Activated CD8-positive, alpha-beta memory T cell treated with anti-CD3 and anti-CD28 coated beads, Interleukin-2, amount 10 ng/mL, durations not matched to agents 7 days and 5 days (primary cell): ENCODE measurements at regions not wholly inside any gene's neighbourhood (a gene's known extent, or its start where the extent isn't known, plus 50 kb on each side); places are given as distances from the start of the nearest gene placed in this dataset.
"Not testable (repeated sequence)": the region's sequence is repeated elsewhere in the genome, so short reads cannot be mapped to it uniquely, and the experiment has no call there.

ENCODE experiments used
- ATAC-seq: fragments of 150-1000 bp; cut with Tn5 transposase; one replicate; pipeline ENCODE4 v1.10.0; 2021; ENCODE audit warnings: moderate library complexity
- CTCF ChIA-PET: fragments of 350-600 bp; sonication (Branson Sonifier 250); formaldehyde crosslinking; loops from one replicate; lab custom pipeline; 2021; ENCODE audit warnings: antibody characterized with exemption; lab: Charles Lee
- DNase-seq: peaks from one replicate; pipeline ENCODE4 v3.0.0-alpha.2; 2020
- H3K27ac Mint-ChIP-seq: one replicate; pipeline ENCODE4 v1.8.0; 2021; ENCODE audit warnings: mild to moderate bottlenecking, mixed read lengths
- H3K27me3 Mint-ChIP-seq: one replicate; pipeline ENCODE4 v1.8.0; 2021; ENCODE audit warnings: mixed read lengths
- H3K36me3 Mint-ChIP-seq: one replicate; pipeline ENCODE4 v1.8.0; 2021; ENCODE audit warnings: mild to moderate bottlenecking, mixed read lengths
- H3K4me1 Mint-ChIP-seq: one replicate; pipeline ENCODE4 v1.8.0; 2021; ENCODE audit warnings: mixed read lengths
- H3K4me3 Mint-ChIP-seq: one replicate; pipeline ENCODE4 v1.8.0; 2021; ENCODE audit warnings: mild to moderate bottlenecking, moderate library complexity, mixed read lengths
- H3K9me3 Mint-ChIP-seq: one replicate; pipeline ENCODE4 v1.8.0; 2022; ENCODE audit warnings: low read depth, mixed read lengths

DNA sequence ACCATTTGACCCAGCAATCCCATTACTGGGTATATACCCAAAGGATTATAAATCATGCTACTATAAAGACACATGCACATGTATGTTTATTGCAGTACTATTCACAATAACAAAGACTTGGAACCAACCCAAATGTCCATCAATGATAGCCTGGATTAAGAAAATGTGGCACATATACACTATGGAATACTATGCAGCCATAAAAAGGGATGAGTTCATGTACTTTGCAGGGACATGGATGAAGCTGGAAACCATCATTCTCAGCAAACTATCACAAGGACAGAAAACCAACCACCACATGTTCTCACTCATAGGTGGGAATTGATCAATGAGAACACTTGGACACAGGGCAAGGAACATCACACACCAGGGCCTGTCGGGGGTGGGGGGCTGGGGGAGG is 171.7 kb upstream of the POGK start:
- H3K27ac Mint-ChIP-seq, H3K9me3 Mint-ChIP-seq, H3K27me3 Mint-ChIP-seq, ATAC-seq, H3K4me1 Mint-ChIP-seq, H3K36me3 Mint-ChIP-seq, CTCF ChIA-PET, H3K4me3 Mint-ChIP-seq, DNase-seq: not testable (repeated sequence)

DNA sequence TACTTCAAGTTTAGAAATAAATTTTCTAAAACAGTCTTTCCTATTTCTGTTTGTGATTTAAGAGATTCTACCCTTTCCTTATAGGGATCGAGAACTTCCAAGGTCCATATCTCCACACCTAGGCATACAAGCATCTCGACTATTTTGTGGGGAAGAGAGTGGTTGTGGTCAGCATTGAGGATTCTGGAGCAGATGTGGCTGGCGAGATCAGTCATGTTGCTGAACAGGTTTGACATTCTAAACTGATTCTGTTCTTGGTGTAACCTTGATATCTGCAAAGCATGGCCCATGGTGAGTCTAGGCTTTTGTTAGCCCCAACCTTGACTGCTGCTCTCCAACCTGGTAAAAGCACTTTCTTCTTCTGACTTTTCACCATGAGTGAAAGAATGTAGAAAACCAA is 167.6 kb upstream of the POGK start:
- ATAC-seq (no peak), DNase-seq (no peak)
- H3K4me1 Mint-ChIP-seq, result peaks cover 7% of the 10 kb centered on the region
- no peaks in the 10 kb centered on the region for H3K9me3 Mint-ChIP-seq
- CTCF ChIA-PET, result no interaction called here
- no peaks in the 10 kb centered on the region for H3K36me3 Mint-ChIP-seq
- no peak overlapping the region for H3K4me3 Mint-ChIP-seq
- H3K27me3 Mint-ChIP-seq, result peaks cover 2% of the 10 kb centered on the region
- no peak overlapping the region for H3K27ac Mint-ChIP-seq

DNA sequence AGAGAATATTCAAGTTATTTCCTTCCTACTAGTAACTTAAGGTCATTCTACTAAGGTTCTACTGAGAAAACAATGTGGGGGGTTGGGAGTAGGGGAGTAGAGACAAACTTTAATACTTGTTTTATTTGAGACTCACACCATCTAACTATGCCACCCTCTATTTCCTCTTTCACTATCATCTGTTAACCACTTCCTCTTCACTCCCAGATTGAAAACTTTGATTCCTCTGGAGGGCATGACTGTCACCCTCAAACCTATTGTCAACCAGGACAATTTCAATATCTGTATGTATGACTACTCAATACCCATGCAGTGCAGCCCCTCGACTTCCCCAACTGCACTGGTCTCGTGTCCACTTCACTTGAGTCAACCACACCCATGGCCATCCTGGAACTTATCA is 165.6 kb upstream of the POGK start:
- H3K4me3 Mint-ChIP-seq, result no peak overlapping the region
- H3K4me1 Mint-ChIP-seq, result peaks cover 7% of the 10 kb centered on the region
- no peaks in the 10 kb centered on the region for H3K9me3 Mint-ChIP-seq
- CTCF ChIA-PET, result no interaction called here
- no peak overlapping the region for H3K27ac Mint-ChIP-seq
- peaks cover 2% of the 10 kb centered on the region for H3K27me3 Mint-ChIP-seq
- no peaks in the 10 kb centered on the region for H3K36me3 Mint-ChIP-seq
- DNase-seq (no peak), ATAC-seq (no peak)

DNA sequence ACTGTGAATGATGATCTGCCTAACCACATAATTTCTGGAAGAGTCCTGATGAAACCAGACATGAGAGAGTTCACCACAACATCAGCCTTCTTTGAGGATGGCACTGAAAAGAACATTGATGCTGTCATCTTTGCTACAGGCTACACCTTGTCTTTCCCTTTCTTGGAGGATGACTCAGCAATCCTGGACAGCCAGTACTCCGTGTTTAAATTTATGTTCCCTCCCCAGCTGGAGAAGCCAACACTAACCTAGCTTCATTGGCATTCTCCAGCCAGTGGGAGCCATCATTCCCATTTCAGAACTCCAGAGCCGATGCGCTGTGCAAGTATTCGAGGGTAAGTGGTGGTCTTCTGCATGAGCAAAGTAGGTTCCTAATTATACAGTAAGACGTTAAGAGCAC is 164.1 kb upstream of the POGK start:
- no peak for ATAC-seq
- Mint-ChIP-seq H3K27ac (no peak overlapping the region), H3K9me3 (no peaks in the 10 kb centered on the region), H3K36me3 (no peaks in the 10 kb centered on the region), H3K27me3 (peaks cover 2% of the 10 kb centered on the region), H3K4me3 (no peak overlapping the region), H3K4me1 (peaks cover 7% of the 10 kb centered on the region)
- CTCF ChIA-PET, result no interaction called here
- no peak for DNase-seq

DNA sequence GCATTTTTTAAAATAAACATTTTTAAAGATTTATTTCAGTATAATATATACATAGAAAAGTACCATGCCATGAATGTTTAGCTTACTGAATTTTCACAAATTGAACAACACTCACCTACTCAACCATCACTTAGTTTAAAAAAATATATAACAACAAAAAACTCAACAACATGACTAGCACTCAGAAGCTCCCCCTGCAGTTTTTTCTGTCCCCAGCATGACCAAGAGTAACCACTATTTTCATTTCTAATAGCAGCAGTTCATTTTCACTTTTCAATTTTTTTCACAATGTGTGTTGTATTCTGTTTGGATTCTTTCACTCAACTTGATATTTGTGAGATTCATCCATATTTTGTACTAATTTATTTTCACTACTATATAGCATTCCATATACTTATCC is 162.3 kb upstream of the POGK start:
- H3K27ac Mint-ChIP-seq, result no peak overlapping the region
- CTCF ChIA-PET, result no interaction called here
- H3K4me3 Mint-ChIP-seq, result no peak overlapping the region
- peaks cover 7% of the 10 kb centered on the region for H3K4me1 Mint-ChIP-seq
- H3K9me3 Mint-ChIP-seq, result no peaks in the 10 kb centered on the region
- no peaks in the 10 kb centered on the region for H3K36me3 Mint-ChIP-seq
- ATAC-seq, result no peak
- no peaks in the 10 kb centered on the region for H3K27me3 Mint-ChIP-seq
- DNase-seq, result no peak

DNA sequence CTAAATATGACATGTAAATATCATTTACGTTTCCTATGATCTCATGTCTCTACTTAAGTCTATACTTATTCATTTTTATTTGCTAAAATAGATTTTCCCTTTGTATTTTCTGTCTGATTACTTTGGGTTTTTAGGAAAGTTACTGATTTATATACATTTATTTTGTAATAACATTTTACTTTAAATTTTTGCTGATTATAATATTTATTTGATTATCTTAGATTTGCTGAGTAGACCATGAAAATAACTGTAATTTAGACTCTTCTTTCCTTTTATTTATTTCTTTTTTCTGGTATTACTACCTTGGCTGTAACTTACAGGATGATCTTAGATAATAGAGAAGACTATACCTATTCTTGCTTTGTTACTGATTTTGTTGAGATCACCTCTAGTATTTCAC is 159.9 kb upstream of the POGK start:
- Mint-ChIP-seq H3K27me3 (no peaks in the 10 kb centered on the region), H3K27ac (no peak overlapping the region), H3K36me3 (no peaks in the 10 kb centered on the region), H3K4me3 (no peak overlapping the region), H3K9me3 (no peaks in the 10 kb centered on the region), H3K4me1 (no peaks in the 10 kb centered on the region)
- no peak for ATAC-seq
- CTCF ChIA-PET, result no interaction called here
- DNase-seq, result no peak

DNA sequence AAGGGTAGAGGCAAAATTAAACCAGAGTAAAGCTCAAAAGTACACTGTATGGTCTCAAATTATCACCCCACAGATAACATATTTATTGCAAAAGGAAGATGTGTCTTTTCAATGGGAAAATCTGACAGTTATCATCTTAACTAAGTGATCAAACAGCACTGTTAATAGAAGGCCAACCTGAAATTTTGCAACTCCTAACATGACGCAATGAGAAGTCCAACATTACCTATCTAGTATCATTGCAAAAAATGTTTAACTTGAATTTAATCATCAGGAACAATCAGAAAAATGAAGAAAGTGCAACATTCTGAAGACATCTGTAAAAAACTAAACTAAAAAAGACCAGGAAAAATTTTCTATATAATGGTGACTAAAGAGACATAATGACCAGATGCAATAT is 156.7 kb upstream of the POGK start:
- ATAC-seq (no peak), DNase-seq (no peak)
- Mint-ChIP-seq H3K4me1 (no peaks in the 10 kb centered on the region), H3K4me3 (no peak overlapping the region), H3K27me3 (no peaks in the 10 kb centered on the region), H3K27ac (no peak overlapping the region), H3K36me3 (no peaks in the 10 kb centered on the region), H3K9me3 (no peaks in the 10 kb centered on the region)
- CTCF ChIA-PET, result no interaction called here

DNA sequence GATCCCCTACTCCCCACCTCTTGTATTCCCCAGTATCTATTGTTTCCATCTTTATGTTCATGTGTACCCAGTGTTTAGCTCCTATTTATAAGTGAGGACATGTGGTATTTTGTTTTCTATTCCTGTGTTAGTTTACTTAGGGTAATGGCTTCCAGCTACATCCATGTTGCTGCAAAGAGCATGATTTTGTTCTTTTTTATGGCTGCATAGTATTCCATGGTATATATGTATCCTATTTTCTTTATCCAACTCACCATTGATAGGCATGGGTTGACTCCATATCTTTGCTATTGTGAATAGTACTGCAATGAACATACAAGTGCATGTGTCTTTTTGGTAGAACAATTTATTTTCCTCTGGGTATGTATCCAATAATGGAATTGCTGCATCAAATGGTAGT is 154.6 kb upstream of the POGK start:
- ATAC-seq, CTCF ChIA-PET, H3K27me3 Mint-ChIP-seq, H3K4me1 Mint-ChIP-seq, H3K36me3 Mint-ChIP-seq, H3K27ac Mint-ChIP-seq, H3K4me3 Mint-ChIP-seq, H3K9me3 Mint-ChIP-seq, DNase-seq: not testable (repeated sequence)

DNA sequence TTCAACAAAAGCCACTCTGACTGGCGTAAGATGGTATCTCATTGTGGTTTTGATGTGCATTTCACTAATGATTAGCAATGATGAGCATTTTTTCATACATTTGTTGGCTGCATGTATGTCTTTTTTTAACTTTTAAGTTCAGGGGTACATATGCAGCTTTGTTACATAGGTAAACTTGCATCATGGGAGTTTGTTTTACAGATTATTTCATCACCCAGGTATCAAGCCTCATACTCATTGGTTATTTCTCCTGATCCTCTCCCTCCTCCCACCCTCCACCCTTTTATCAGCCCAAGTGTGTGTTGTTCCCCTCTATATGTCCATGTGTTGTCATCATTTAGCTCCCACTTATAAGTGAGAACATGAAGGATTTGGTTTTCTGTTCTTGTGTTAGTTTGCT is 154.1 kb upstream of the POGK start:
- Mint-ChIP-seq H3K9me3 (no peaks in the 10 kb centered on the region), H3K27ac (no peak overlapping the region), H3K4me1 (no peaks in the 10 kb centered on the region), H3K4me3 (no peak overlapping the region), H3K36me3 (no peaks in the 10 kb centered on the region), H3K27me3 (no peaks in the 10 kb centered on the region)
- CTCF ChIA-PET, result no interaction called here
- DNase-seq, result no peak
- no peak for ATAC-seq

DNA sequence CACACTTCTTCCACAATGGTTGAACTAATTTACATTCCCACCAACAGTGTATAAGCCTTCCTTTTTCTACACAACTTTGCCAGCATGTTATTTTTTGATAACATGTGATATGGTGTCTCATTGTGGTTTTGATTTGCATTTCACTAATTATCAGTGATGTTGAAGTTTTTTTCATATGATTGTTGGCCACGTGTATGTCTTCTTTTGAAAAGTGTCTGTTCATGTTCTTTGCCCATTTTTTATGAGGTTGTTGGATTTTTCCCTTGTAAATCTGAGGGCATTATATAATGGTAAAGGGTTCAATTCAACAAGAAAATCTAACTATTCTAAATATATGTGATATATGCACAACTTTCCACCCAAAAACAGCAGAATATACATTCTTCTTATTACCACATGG is 153.4 kb upstream of the POGK start:
- CTCF ChIA-PET, H3K4me1 Mint-ChIP-seq, H3K9me3 Mint-ChIP-seq, H3K27ac Mint-ChIP-seq, H3K27me3 Mint-ChIP-seq, H3K36me3 Mint-ChIP-seq, DNase-seq, H3K4me3 Mint-ChIP-seq, ATAC-seq: not testable (repeated sequence)

DNA sequence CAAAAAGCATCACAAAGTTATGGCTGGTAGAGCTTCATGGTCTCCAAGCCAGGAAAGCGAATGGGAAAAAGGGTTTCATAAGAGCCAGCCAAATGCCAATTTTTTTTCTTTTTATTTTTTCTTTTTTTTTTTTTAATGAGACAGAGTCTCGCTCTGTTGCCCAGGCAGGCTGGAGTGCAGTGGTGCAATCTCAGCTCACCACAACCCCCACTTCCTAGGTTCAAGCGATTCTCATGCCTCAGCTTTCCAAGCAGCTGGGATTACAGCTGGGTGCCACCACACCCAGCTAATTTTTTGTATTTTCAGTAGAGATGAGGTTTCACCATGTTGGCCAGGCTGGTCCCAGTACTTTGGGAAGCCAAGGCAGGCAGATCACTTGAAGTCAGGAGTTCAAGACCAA is 148.7 kb upstream of the POGK start:
- H3K4me1 Mint-ChIP-seq, ATAC-seq, H3K27ac Mint-ChIP-seq, H3K4me3 Mint-ChIP-seq, DNase-seq, CTCF ChIA-PET, H3K9me3 Mint-ChIP-seq, H3K36me3 Mint-ChIP-seq, H3K27me3 Mint-ChIP-seq: not testable (repeated sequence)

DNA sequence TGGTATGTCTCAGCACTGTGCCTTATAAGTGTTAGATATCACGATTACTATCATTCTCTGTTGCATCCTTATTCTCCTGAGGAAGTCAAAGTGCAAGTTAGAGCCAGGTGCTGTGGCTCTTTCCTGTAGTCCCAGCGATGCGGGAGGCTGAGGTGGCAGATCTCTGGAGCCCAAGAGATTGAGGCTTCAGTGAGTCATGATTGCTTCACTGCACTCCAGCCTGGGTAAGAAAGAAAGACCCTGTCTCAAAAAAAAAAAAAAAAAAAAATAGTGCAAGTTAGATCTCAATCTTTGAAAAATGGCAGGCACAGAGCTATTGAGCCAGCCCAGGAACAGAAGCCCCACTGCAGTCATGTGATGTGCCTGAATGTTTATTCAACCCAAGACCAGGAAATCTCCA is 147.8 kb upstream of the POGK start:
- Mint-ChIP-seq H3K27ac (no peak overlapping the region), H3K27me3 (no peaks in the 10 kb centered on the region), H3K4me3 (no peak overlapping the region)

DNA sequence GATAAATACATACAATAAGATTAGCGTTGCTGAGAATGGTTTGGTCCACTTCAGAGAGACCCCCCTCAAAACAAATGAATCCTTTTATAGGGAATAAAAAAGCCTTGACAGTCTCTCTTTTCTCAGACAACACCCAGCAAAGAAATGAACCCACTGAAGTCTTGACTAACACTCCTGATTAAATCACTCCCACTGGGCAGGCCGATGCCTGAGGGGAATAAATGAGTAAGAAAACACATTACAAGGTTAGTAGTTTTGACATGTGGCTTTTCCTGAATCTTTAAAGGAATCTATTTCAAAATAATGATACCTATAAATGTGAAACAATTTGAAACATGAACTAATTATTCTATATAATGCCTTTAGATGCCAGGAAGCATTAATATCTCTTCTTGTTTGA is 146.9 kb upstream of the POGK start:
- DNase-seq, result no peak
- CTCF ChIA-PET, result no interaction called here
- Mint-ChIP-seq H3K9me3 (no peaks in the 10 kb centered on the region), H3K27me3 (no peaks in the 10 kb centered on the region), H3K4me1 (no peaks in the 10 kb centered on the region), H3K27ac (no peak overlapping the region), H3K4me3 (no peak overlapping the region), H3K36me3 (no peaks in the 10 kb centered on the region)
- ATAC-seq, result no peak

More for the DNA sequence above, 147.8 kb upstream of the POGK start:
- CTCF ChIA-PET, result no interaction called here
- Mint-ChIP-seq H3K4me1 (no peaks in the 10 kb centered on the region), H3K9me3 (no peaks in the 10 kb centered on the region), H3K36me3 (no peaks in the 10 kb centered on the region)
- no peak for ATAC-seq
- no peak for DNase-seq

DNA sequence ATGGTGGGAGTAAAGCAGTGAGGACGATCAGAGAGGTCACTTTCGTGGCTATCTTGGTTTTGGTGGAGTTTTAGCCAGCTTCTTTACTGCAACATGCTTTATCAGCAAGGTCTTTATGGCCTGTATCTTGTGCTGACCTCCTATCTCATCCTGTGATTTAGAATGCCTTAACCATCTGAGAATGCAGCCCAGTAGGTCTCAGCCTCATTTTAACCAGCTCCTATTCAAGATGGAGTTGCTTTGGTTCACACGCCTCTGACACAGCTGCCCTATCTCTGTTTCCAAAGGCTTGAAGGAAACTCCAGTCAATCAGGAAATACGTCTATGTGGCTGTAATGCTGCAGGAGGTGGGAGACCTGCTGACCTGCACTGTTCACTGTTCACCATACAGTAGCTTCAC is 146.1 kb upstream of the POGK start:
- Mint-ChIP-seq H3K4me1 (no peaks in the 10 kb centered on the region), H3K27me3 (no peaks in the 10 kb centered on the region), H3K4me3 (no peak overlapping the region), H3K9me3 (no peaks in the 10 kb centered on the region), H3K36me3 (no peaks in the 10 kb centered on the region), H3K27ac (no peak overlapping the region)
- no peak for ATAC-seq
- CTCF ChIA-PET, result no interaction called here
- no peak for DNase-seq

DNA sequence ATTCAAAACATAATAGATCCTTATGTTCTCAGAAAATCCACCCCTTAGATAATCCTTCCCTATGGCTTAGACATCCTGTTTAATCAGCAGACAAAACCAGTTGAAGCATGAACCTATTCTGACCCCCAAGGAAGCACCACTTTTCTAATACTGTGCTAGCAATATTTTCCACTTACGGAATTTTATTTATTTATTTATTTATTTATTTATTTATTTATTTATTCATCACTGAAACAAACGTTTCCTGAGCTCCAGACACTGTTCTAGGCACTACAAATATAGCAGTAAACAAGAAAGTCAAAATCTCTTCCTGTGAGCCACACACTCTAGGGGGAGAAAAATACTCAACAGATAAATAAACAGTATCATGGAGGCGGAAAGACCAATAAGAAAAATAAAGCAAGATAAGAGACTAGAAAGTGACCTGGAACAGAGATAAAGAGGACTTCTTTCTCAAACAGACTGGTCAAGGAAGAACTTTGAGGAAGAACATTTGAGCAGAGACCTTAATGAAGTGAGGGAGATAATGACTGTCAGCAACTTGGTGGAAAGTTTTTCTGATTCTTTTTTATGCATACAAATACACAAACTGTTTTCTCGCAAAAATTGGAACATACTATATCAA is 145.5 kb upstream of the POGK start:
- no peak overlapping the region for H3K4me3 Mint-ChIP-seq
- DNase-seq, result no peak

More for the DNA sequence above, 145.5 kb upstream of the POGK start:
- H3K27ac Mint-ChIP-seq, result no peak overlapping the region
- CTCF ChIA-PET, result no interaction called here
- no peak for ATAC-seq
- no peaks in the 10 kb centered on the region for H3K27me3 Mint-ChIP-seq
- no peaks in the 10 kb centered on the region for H3K36me3 Mint-ChIP-seq
- no peaks in the 10 kb centered on the region for H3K9me3 Mint-ChIP-seq
- no peaks in the 10 kb centered on the region for H3K4me1 Mint-ChIP-seq
